ENCODE measurements at regions not wholly inside any gene's neighbourhood (a gene's known extent, or its start where the extent isn't known, plus 50 kb on each side); places are given as distances from the start of the nearest gene placed in this dataset.

DNA sequence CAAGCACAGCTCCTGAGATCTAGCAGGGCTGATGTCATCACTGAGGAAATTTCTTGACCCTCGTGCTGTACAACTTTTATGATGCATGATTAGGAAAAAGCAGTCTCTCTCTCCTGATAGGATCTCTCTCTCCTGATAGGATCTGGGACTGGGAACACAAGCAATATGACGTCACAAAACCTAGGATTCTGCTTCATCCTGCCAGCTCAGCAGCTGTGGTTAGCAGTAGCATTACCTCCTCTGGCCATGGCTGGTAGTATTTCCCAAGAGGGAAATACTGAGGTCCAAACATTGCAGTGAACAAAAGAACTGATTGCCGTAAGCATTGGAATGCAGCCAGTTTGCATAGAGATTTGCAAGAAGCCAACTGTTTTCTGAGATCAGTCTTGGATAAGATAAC is 521.2 kb upstream of the POU3F3 start:
- no peak for DNase-seq (ENCODE audit: low spot score)
- peaks cover 3% of the 10 kb centered on the region for H3K27me3 Mint-ChIP-seq (ENCODE audit: insufficient read depth, low read depth)
- no peaks in the 10 kb centered on the region for H3K79me2 ChIP-seq (ENCODE audit: low read depth)
- H3K36me3 Mint-ChIP-seq, result no peaks in the 10 kb centered on the region
- no peaks in the 10 kb centered on the region for H3K4me1 ChIP-seq
- no peak overlapping the region for H3K27ac Mint-ChIP-seq
- H3F3A ChIP-seq (ENCODE audit: low read depth), result no peaks in the 10 kb centered on the region
- H3K27me3 ChIP-seq, result no peaks in the 10 kb centered on the region
- peak overlapping the region; percentile 70 for H2AFZ ChIP-seq (replicated peaks)
- no peak for TF ChIP-seq EZH2 (IDR thresholded peaks at IDR 0.05)
- TF ChIP-seq EZH2phosphoT487 (IDR thresholded peaks at IDR 0.05), result no peak
- TF ChIP-seq, protein P1, sequence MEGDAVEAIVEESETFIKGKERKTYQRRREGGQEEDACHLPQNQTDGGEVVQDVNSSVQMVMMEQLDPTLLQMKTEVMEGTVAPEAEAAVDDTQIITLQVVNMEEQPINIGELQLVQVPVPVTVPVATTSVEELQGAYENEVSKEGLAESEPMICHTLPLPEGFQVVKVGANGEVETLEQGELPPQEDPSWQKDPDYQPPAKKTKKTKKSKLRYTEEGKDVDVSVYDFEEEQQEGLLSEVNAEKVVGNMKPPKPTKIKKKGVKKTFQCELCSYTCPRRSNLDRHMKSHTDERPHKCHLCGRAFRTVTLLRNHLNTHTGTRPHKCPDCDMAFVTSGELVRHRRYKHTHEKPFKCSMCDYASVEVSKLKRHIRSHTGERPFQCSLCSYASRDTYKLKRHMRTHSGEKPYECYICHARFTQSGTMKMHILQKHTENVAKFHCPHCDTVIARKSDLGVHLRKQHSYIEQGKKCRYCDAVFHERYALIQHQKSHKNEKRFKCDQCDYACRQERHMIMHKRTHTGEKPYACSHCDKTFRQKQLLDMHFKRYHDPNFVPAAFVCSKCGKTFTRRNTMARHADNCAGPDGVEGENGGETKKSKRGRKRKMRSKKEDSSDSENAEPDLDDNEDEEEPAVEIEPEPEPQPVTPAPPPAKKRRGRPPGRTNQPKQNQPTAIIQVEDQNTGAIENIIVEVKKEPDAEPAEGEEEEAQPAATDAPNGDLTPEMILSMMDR (IDR thresholded peaks at IDR 0.05), result no peak
- H3K9me3 ChIP-seq (ENCODE audit: low read depth), result no peaks in the 10 kb centered on the region
- H3K36me3 ChIP-seq, result no peaks in the 10 kb centered on the region
- no peak overlapping the region for H3K4me3 Mint-ChIP-seq
- no peak overlapping the region for H3K4me2 ChIP-seq
- no peaks in the 10 kb centered on the region for H3K9me3 Mint-ChIP-seq
- no peaks in the 10 kb centered on the region for H3K4me1 Mint-ChIP-seq
- no peak overlapping the region for H3K4me3 ChIP-seq
- no peak overlapping the region for H3K27ac ChIP-seq
- no peaks in the 10 kb centered on the region for H4K20me1 ChIP-seq (ENCODE audit: low read depth)
- no peak overlapping the region for H3K9ac ChIP-seq

DNA sequence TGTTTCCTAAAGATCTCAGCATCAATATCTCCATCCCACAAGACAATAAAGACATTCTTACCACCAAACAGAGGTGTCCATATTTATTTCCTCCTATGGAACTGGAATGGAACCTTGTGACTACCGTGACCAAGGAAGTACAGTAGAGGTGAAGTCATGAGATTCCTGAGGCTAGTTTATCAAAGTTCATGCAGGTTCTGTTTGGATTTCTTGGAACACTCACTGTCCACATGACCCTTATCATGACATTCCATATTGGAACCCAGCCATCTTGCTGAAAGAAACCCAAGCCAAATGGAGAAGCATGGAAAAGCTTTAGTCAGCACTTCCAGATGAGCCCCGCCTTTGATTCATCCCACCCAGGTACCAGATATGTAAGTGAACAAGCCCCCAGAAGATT is 516.0 kb upstream of the POU3F3 start:
- Histone ChIP-seq H2AFZ (replicated peaks) (no peak overlapping the region), H3K36me3 (no peaks in the 10 kb centered on the region), H3K27me3 (no peaks in the 10 kb centered on the region), H3K9ac (no peak overlapping the region), H3K4me2 (no peak overlapping the region), H3K4me1 (no peaks in the 10 kb centered on the region), H3K9me3 (ENCODE audit: low read depth) (no peaks in the 10 kb centered on the region), H3K79me2 (ENCODE audit: low read depth) (no peaks in the 10 kb centered on the region), H3K4me3 (no peak overlapping the region), H3F3A (ENCODE audit: low read depth) (no peaks in the 10 kb centered on the region), H3K27ac (no peak overlapping the region), H4K20me1 (ENCODE audit: low read depth) (no peaks in the 10 kb centered on the region)
- TF ChIP-seq EZH2phosphoT487 (IDR thresholded peaks at IDR 0.05) (no peak), EZH2 (IDR thresholded peaks at IDR 0.05) (no peak)
- TF ChIP-seq, protein P1 (IDR thresholded peaks at IDR 0.05), result no peak
- Mint-ChIP-seq H3K27ac (no peak overlapping the region), H3K4me3 (no peak overlapping the region), H3K36me3 (no peaks in the 10 kb centered on the region), H3K27me3 (ENCODE audit: insufficient read depth, low read depth) (peaks cover 6% of the 10 kb centered on the region), H3K4me1 (no peaks in the 10 kb centered on the region), H3K9me3 (no peaks in the 10 kb centered on the region)
- DNase-seq (ENCODE audit: low spot score), result no peak

DNA sequence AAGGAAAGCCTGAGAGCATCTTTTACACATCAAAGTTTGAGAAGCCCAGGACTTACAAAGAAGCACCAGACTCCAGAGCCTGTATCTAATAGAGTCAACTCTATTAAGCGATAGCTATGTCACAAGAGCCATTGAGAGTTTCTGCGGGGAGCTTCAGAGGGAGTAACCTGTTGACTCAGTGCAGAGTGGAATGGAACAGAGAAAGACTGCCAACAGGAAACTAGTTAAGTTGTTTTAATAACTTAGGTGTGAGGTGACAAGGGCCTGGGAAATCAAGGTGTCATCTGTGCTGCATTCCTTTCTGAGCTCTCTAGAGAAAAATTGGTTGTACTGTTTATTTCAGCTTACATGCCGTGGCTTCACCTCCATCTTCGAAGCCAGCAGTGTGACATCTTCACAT is 513.8 kb upstream of the POU3F3 start:
- Histone ChIP-seq H3K27me3 (no peaks in the 10 kb centered on the region), H3K27ac (no peak overlapping the region), H2AFZ (replicated peaks) (no peak overlapping the region), H3K9ac (no peak overlapping the region), H3K79me2 (ENCODE audit: low read depth) (no peaks in the 10 kb centered on the region), H3K36me3 (no peaks in the 10 kb centered on the region), H4K20me1 (ENCODE audit: low read depth) (no peaks in the 10 kb centered on the region), H3K4me2 (no peak overlapping the region), H3F3A (ENCODE audit: low read depth) (no peaks in the 10 kb centered on the region), H3K9me3 (ENCODE audit: low read depth) (no peaks in the 10 kb centered on the region), H3K4me1 (no peaks in the 10 kb centered on the region), H3K4me3 (no peak overlapping the region)
- no peak overlapping the region for H3K4me3 Mint-ChIP-seq
- no peaks in the 10 kb centered on the region for H3K36me3 Mint-ChIP-seq
- H3K27me3 Mint-ChIP-seq (ENCODE audit: insufficient read depth, low read depth), result peaks cover 5% of the 10 kb centered on the region
- no peak for TF ChIP-seq EZH2 (IDR thresholded peaks at IDR 0.05)
- TF ChIP-seq, protein P1 (IDR thresholded peaks at IDR 0.05), result no peak
- TF ChIP-seq EZH2phosphoT487 (IDR thresholded peaks at IDR 0.05), result no peak
- DNase-seq (ENCODE audit: low spot score), result no peak
- no peaks in the 10 kb centered on the region for H3K9me3 Mint-ChIP-seq
- H3K4me1 Mint-ChIP-seq, result peaks cover 7% of the 10 kb centered on the region
- no peak overlapping the region for H3K27ac Mint-ChIP-seq

All from neural progenitor cell (in vitro differentiated cells).